ENCODE measurements at regions not wholly inside any gene's neighbourhood (a gene's known extent, or its start where the extent isn't known, plus 50 kb on each side); places are given as distances from the start of the nearest gene placed in this dataset.

GRCh38 chr1:29628190-29628589 lies 391.9 kb downstream of the PTPRU start:
- no peak overlapping the region for H3K4me2 ChIP-seq (ENCODE audit: low read depth, low read length)
- intact Hi-C loops (cut with micrococcal nuclease; ENCODE audit: unreplicated experiment), result no loop called here
- H3K27ac ChIP-seq (ENCODE audit: extremely low read length, insufficient read depth, low read length), result no peak overlapping the region
- TF ChIP-seq, protein P1, sequence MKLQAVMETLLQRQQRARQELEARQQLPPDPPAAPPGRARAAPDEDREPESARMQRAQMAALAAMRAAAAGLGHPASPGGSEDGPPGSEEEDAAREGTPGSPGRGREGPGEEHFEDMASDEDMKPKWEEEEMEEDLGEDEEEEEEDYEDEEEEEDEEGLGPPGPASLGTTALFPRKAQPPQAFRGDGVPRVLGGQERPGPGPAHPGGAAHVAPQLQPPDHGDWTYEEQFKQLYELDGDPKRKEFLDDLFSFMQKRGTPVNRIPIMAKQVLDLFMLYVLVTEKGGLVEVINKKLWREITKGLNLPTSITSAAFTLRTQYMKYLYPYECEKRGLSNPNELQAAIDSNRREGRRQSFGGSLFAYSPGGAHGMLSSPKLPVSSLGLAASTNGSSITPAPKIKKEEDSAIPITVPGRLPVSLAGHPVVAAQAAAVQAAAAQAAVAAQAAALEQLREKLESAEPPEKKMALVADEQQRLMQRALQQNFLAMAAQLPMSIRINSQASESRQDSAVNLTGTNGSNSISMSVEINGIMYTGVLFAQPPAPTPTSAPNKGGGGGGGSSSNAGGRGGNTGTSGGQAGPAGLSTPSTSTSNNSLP (IDR thresholded peaks at IDR 0.05; ENCODE audit: low read depth, low read length), result no peak
- no peak for TF ChIP-seq AHR (CRISPR knock-in tag; IDR thresholded peaks at IDR 0.05)
- no peak for TF ChIP-seq TSC22D2 (CRISPR knock-in tag; IDR thresholded peaks at IDR 0.05; ENCODE audit: borderline replicate concordance)
- no peak for TF ChIP-seq ZNF674 (CRISPR knock-in tag; IDR thresholded peaks at IDR 0.05; ENCODE audit: low read depth)
- no peak for TF ChIP-seq MAFK (conservative IDR thresholded peaks at IDR 0.05 in 1 of 2, IDR thresholded peaks at IDR 0.05 in 1 of 2; ENCODE audit: low read length in 2 of 2)
- TF ChIP-seq TOPORS (CRISPR knock-in tag; IDR thresholded peaks at IDR 0.05), result no peak
- no peak for TF ChIP-seq ATM (IDR thresholded peaks at IDR 0.05; ENCODE audit: borderline replicate concordance)
- TF ChIP-seq SRSF1 (optimal IDR thresholded peaks at IDR 0.05; ENCODE audit: low read depth, low read length), result no peak
- TF ChIP-seq ZNF10 (CRISPR knock-in tag; IDR thresholded peaks at IDR 0.05; ENCODE audit: borderline replicate concordance, low read depth), result no peak
- TF ChIP-seq, protein P2, sequence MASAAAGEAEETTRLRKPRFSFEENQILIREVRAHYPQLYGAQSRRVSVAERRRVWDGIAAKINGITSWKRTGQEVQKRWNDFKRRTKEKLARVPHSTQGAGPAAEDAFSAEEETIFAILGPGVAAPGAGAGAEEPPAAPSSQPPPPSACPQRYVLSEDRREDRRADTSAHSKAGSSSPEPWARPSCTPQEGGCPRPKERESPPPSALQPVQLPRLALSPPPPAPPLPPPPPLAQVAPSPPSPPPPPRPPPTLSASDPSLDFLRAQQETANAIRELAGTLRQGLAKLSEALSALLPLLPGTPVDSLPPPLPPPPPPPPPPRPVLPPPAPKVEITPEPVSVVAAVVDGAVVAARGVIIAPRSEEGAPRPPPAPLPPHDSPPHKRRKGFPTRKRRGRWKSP (CRISPR knock-in tag; IDR thresholded peaks at IDR 0.05), result no peak
- no peak for TF ChIP-seq KDM3A (CRISPR knock-in tag; IDR thresholded peaks at IDR 0.05; ENCODE audit: low read depth)
- TF ChIP-seq ZNF451 (CRISPR knock-in tag; IDR thresholded peaks at IDR 0.05), result no peak
- no peak for TF ChIP-seq HNF1B (CRISPR knock-in tag; IDR thresholded peaks at IDR 0.05)
- no peak for TF ChIP-seq ZNF574 (CRISPR knock-in tag; IDR thresholded peaks at IDR 0.05)
- no peak for TF ChIP-seq BHLHE40 (IDR thresholded peaks at IDR 0.05; ENCODE audit: low read length)
- H3K79me2 ChIP-seq (ENCODE audit: insufficient read depth, low read length), result no peaks in the 10 kb centered on the region
- CTCF ChIA-PET (ENCODE audit: low intra/inter-chr PET ratio, low total read pairs), result no interaction called here
- in situ Hi-C loops (cut with HindIII; ENCODE audit: extremely low pct_ligation_motif_present, low pct_unique_long_range_greater_than_20kb), result no loop called here
- no TSS peak for BruUV-seq (replicated peaks)
- H3K36me3 ChIP-seq (replicated peaks in 1 of 2; ENCODE audit: control insufficient read depth in 1 of 2, insufficient read depth in 2 of 2, low read length in 2 of 2), result no peaks in the 10 kb centered on the region
- H3K9ac ChIP-seq (ENCODE audit: insufficient read depth, low read depth, low read length), result no peak overlapping the region
- ATAC-seq (no peak), FAIRE-seq (no peak), DNase-seq (ENCODE audit: low spot score) (no peak)
- 27% methylated on average over 2 of the region's 2 CpGs for WGBS (ENCODE audit: low lambda C conversion rate)
- no peaks in the 10 kb centered on the region for H4K20me1 ChIP-seq (ENCODE audit: insufficient read depth, low read length)
- no peak overlapping the region for H3K4me3 ChIP-seq (replicated peaks in 1 of 3; ENCODE audit: insufficient read depth in 1 of 3, low read depth in 2 of 3, low read length in 3 of 3)
- no peaks in the 10 kb centered on the region for H3K9me3 ChIP-seq (ENCODE audit: low read length)
- no peaks in the 10 kb centered on the region for H3K4me1 ChIP-seq (ENCODE audit: insufficient read depth, low read length)
- peaks cover 0 to 12% of the 10 kb centered on the region in 2 experiments; a peak in 1 of 5 replicates for H3K27me3 ChIP-seq (ENCODE audit: control insufficient read depth in 1 of 2, insufficient read depth in 2 of 2, low read length in 2 of 2)
- POLR2A ChIA-PET, result no interaction called here
- H2AFZ ChIP-seq (ENCODE audit: low read length), result no peak overlapping the region
